Natural killer cell (primary cell): ENCODE measurements at regions not wholly inside any gene's neighbourhood (a gene's known extent, or its start where the extent isn't known, plus 50 kb on each side); places are given as distances from the start of the nearest gene placed in this dataset.

Source experiments
- ATAC-seq, 3 donors: fragments of 150-1000 bp in 2 of 3; fragments of 200-7000 bp in 1 of 3; cut with Tn5 transposase; 1 replicate in 1 of 3; 2 replicates in 2 of 3; pipeline ENCODE4 v1.10.0; 2021; ENCODE audit warnings: mild to moderate bottlenecking in 2 of 3, moderate library complexity in 2 of 3
- DNase-seq, 2 donors: peaks; one replicate each; pipeline versions ENCODE4 v3.0.0 to v3.0.0-alpha.2; 2013 to 2021; ENCODE audit warnings: mixed read lengths in 1 of 2
- H3K27ac ChIP-seq: one replicate; pipeline ENCODE4 v1.5.1; 2013; ENCODE audit warnings: mild to moderate bottlenecking, low read length
- H3K27me3 ChIP-seq: one replicate; pipeline ENCODE4 v1.6.1; 2013; ENCODE audit warnings: low read length; ENCODE audit not compliant: control insufficient read depth, insufficient read depth
- H3K36me3 ChIP-seq: one replicate; pipeline ENCODE4 v1.6.1; 2013; ENCODE audit warnings: low read length; ENCODE audit not compliant: control insufficient read depth, insufficient read depth
- H3K4me1 ChIP-seq: one replicate; pipeline ENCODE4 v1.6.1; 2013; ENCODE audit warnings: low read length; ENCODE audit not compliant: control insufficient read depth, insufficient read depth
- H3K4me3 ChIP-seq: one replicate; pipeline ENCODE4 v1.5.1; 2013; ENCODE audit warnings: low read length
- H3K9me3 ChIP-seq: one replicate; pipeline ENCODE4 v1.6.1; 2013; ENCODE audit warnings: low read length; ENCODE audit not compliant: control insufficient read depth, insufficient read depth
- H3K27ac Mint-ChIP-seq, 2 donors: one replicate each; pipeline ENCODE4 v1.8.0; 2022; ENCODE audit warnings: mild to moderate bottlenecking in 2 of 2, mixed read lengths in 2 of 2, moderate library complexity in 1 of 2
- H3K27me3 Mint-ChIP-seq, 2 donors: one replicate each; pipeline ENCODE4 v1.8.0; 2022; ENCODE audit warnings: low read depth in 2 of 2, mixed read lengths in 2 of 2
- H3K36me3 Mint-ChIP-seq: one replicate; pipeline ENCODE4 v1.8.0; 2022; ENCODE audit warnings: mixed read lengths
- H3K4me1 Mint-ChIP-seq, 2 donors: one replicate each; pipeline ENCODE4 v1.8.0; 2022; ENCODE audit warnings: mixed read lengths in 2 of 2
- H3K4me3 Mint-ChIP-seq: one replicate; pipeline ENCODE4 v1.8.0; 2022; ENCODE audit warnings: mild to moderate bottlenecking, moderate library complexity, mixed read lengths
- H3K9me3 Mint-ChIP-seq, 2 donors: one replicate each; pipeline ENCODE4 v1.8.0; 2022; ENCODE audit warnings: mixed read lengths in 2 of 2
- CTCF ChIP-seq: fragments of 200-600 bp; IDR thresholded peaks from one replicate; pipeline ENCODE4 v1.8.0; 2022; ENCODE audit warnings: antibody characterized with exemption
- WGBS: methylation state at CpG from one replicate; pipeline ENCODE4 v1.1.7; 2013; ENCODE audit warnings: missing lambda C conversion rate; ENCODE audit not compliant: insufficient coverage; 5-methylcytosine and 5-hydroxymethylcytosine counted together
- intact Hi-C: fragments of 100-400 bp; cut with micrococcal nuclease; formaldehyde crosslinking; loops from one replicate; pipeline ENCODE4 v1.14.2; 2022

GRCh38 chr6:81634155-81634880, 118.2 kb downstream of the TENT5A start:
- no peaks in the 10 kb centered on the region for H3K36me3 ChIP-seq
- WGBS = 96% methylated on average over 3 of the region's 3 CpGs
- H3K4me3 Mint-ChIP-seq = no peak overlapping the region
- H3K9me3 ChIP-seq = peaks cover 3% of the 10 kb centered on the region
- no peak for TF ChIP-seq CTCF
- peaks cover 12% of the 10 kb centered on the region for H3K36me3 Mint-ChIP-seq
- peaks cover 11 to 24% of the 10 kb centered on the region in 2 donors for H3K9me3 Mint-ChIP-seq
- H3K27me3 ChIP-seq = no peaks in the 10 kb centered on the region
- ATAC-seq = no peak
- H3K4me1 ChIP-seq = no peaks in the 10 kb centered on the region
- no peak overlapping the region for H3K4me3 ChIP-seq
- no peak for DNase-seq
- no peak overlapping the region for H3K27ac Mint-ChIP-seq
- intact Hi-C loops = no loop called here
- H3K4me1 Mint-ChIP-seq = no peaks in the 10 kb centered on the region
- H3K27me3 Mint-ChIP-seq = no peaks in the 10 kb centered on the region
- no peak overlapping the region for H3K27ac ChIP-seq

- H3K4me1 ChIP-seq = no peaks in the 10 kb centered on the region
- no peaks in the 10 kb centered on the region for H3K27me3 ChIP-seq
- H3K4me3 ChIP-seq = no peak overlapping the region
- Mint-ChIP-seq H3K9me3 (peaks cover 11 to 25% of the 10 kb centered on the region in 2 donors), H3K27me3 (no peaks in the 10 kb centered on the region), H3K36me3 (peaks cover 12% of the 10 kb centered on the region), H3K27ac (no peak overlapping the region), H3K4me1 (no peaks in the 10 kb centered on the region), H3K4me3 (no peak overlapping the region)
- intact Hi-C loops = no loop called here
- peaks cover 5% of the 10 kb centered on the region for H3K9me3 ChIP-seq
- no peaks in the 10 kb centered on the region for H3K36me3 ChIP-seq
- ATAC-seq (no peak), DNase-seq (no peak)
- TF ChIP-seq CTCF = no peak
- no peak overlapping the region for H3K27ac ChIP-seq
Measured at GRCh38 chr6:81633391-81633790, 119.1 kb downstream of the TENT5A start.

- intact Hi-C loops = no loop called here
- Mint-ChIP-seq H3K36me3 (peaks cover 12% of the 10 kb centered on the region), H3K4me3 (no peak overlapping the region), H3K27ac (no peak overlapping the region), H3K27me3 (no peaks in the 10 kb centered on the region), H3K9me3 (peaks cover 12 to 25% of the 10 kb centered on the region in 2 donors), H3K4me1 (no peaks in the 10 kb centered on the region)
- WGBS = 83% methylated on average over 1 of the region's 1 CpG
- DNase-seq (no peak), ATAC-seq (no peak)
- no peak for TF ChIP-seq CTCF
- H3K9me3 ChIP-seq = peaks cover 5% of the 10 kb centered on the region
- H3K36me3 ChIP-seq = no peaks in the 10 kb centered on the region
- no peak overlapping the region for H3K27ac ChIP-seq
- no peak overlapping the region for H3K4me3 ChIP-seq
- H3K27me3 ChIP-seq = no peaks in the 10 kb centered on the region
- H3K4me1 ChIP-seq = no peaks in the 10 kb centered on the region
Measured at GRCh38 chr6:81630719-81631118, 121.8 kb downstream of the TENT5A start.

- no peaks in the 10 kb centered on the region for H3K36me3 Mint-ChIP-seq
- ATAC-seq (no peak), DNase-seq (no peak)
- no peaks in the 10 kb centered on the region for H3K4me1 ChIP-seq
- no peaks in the 10 kb centered on the region for H3K4me1 Mint-ChIP-seq
- H3K36me3 ChIP-seq = no peaks in the 10 kb centered on the region
- H3K4me3 ChIP-seq = no peak overlapping the region
- peaks cover 2% of the 10 kb centered on the region for H3K9me3 ChIP-seq
- 100% methylated on average over 1 of the region's 1 CpG for WGBS
- H3K27me3 Mint-ChIP-seq = no peaks in the 10 kb centered on the region
- H3K27me3 ChIP-seq = no peaks in the 10 kb centered on the region
- no peak overlapping the region for H3K4me3 Mint-ChIP-seq
- H3K27ac Mint-ChIP-seq = no peak overlapping the region
- no peak overlapping the region for H3K27ac ChIP-seq
- H3K9me3 Mint-ChIP-seq = peaks cover 12 to 24% of the 10 kb centered on the region in 2 donors
- intact Hi-C loops = no loop called here
- no peak for TF ChIP-seq CTCF
Measured at GRCh38 chr6:81625216-81625615, 127.3 kb downstream of the TENT5A start.
